GM12891 (cell line): ENCODE measurements at regions not wholly inside any gene's neighbourhood (a gene's known extent, or its start where the extent isn't known, plus 50 kb on each side); places are given as distances from the start of the nearest gene placed in this dataset.

Source experiments
- DNase-seq: peaks from one replicate; pipeline ENCODE4 v3.0.0; 2011; ENCODE audit warnings: low spot score; ENCODE audit not compliant: insufficient read length
- FAIRE-seq: peaks from 2 replicates; lab custom pipeline; 2011; peaks lifted over from hg19 to GRCh38; lab: Jason Lieb, UNC
- PAX5 ChIP-seq: IDR thresholded peaks from 2 replicates; pipeline ENCODE4 v1.6.1; 2011; ENCODE audit warnings: low read length, moderate library complexity, mild to moderate bottlenecking; ENCODE audit not compliant: insufficient read depth, severe bottlenecking
- POLR2A ChIP-seq: IDR thresholded peaks from 2 replicates; pipeline ENCODE4 v1.6.1; 2011; ENCODE audit warnings: low read depth, low read length, control low read depth
- POLR2AphosphoS5 ChIP-seq: IDR thresholded peaks from 2 replicates; pipeline ENCODE4 v1.6.1; 2011; ENCODE audit warnings: low read depth, low read length, control low read depth
- POU2F2 ChIP-seq: IDR thresholded peaks from 2 replicates; pipeline ENCODE4 v1.6.1; 2011; ENCODE audit warnings: low read depth, mild to moderate bottlenecking, control low read depth, low read length, moderate library complexity
- SPI1 ChIP-seq: IDR thresholded peaks from 2 replicates; pipeline ENCODE4 v1.6.1; 2011; ENCODE audit warnings: low read depth, low read length, control low read depth
- TAF1 ChIP-seq: IDR thresholded peaks from 2 replicates; pipeline ENCODE4 v1.6.1; 2011; ENCODE audit warnings: low read depth, low read length, control low read depth

DNA sequence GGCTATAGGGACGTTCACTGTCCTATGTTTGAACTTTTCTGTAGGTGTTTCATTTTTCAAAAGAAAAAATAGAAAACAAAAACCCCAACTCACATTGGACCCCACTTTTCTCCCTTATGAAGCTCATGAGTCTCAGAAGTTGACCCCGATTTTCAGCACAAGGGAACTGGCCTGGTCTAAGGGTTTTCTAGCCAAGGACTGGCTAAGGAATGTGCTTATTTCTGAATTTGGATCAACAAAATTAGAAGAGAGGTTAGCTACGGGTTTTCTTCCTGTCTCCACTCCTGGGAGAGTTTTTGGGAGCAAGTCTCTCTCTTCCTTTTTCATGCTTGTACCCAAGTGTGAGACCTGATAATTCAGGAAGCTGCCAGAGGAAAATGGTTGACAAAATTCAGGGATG, 453.2 kb downstream of the KLF12 start:
- FAIRE-seq (no peak), DNase-seq (no peak)
- TF ChIP-seq TAF1 (no peak), POLR2AphosphoS5 (no peak), PAX5 (no peak), SPI1 (no peak), POLR2A (no peak), POU2F2 (no peak)

DNA sequence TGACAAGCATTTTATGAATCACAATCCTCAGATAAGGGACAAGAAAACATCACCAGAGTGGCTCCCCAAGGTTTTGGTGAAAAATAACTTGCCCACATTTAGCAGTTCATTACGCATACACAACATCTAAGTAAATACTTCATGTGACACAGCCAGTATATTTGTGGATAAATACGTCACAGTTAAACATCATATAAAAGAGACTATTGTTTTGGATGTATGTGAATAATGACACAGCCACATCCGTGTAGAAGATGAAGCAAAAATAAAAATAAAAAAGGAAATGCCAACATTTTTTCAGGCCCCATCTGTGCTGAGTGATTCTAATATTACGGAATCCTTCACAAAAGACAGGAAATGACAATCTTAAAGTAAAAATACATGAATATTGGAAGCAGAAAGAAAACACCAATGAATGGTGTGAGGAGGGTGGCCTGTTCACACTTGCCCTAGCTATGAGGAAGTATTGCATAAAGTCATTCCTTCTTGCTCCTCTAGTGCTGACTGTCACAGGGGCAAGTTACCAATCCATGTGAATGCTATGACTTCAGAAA, 457.1 kb downstream of the KLF12 start:
- TF ChIP-seq PAX5 (no peak), POU2F2 (no peak), TAF1 (no peak), SPI1 (no peak), POLR2AphosphoS5 (no peak), POLR2A (no peak)
- FAIRE-seq (no peak), DNase-seq (no peak)

- FAIRE-seq (no peak), DNase-seq (no peak)
- no peak for TF ChIP-seq POU2F2
- no peak for TF ChIP-seq TAF1
- no peak for TF ChIP-seq POLR2A
- TF ChIP-seq PAX5 = no peak
- TF ChIP-seq SPI1 = no peak
- TF ChIP-seq POLR2AphosphoS5 = no peak
Observed at GRCh38 chr13:73676550-73677047, 457.6 kb downstream of the KLF12 start.

GRCh38 chr13:73675821-73676220, 458.4 kb downstream of the KLF12 start:
- FAIRE-seq (no peak), DNase-seq (no peak)
- no peak for TF ChIP-seq SPI1
- no peak for TF ChIP-seq PAX5
- TF ChIP-seq POLR2AphosphoS5 = no peak
- TF ChIP-seq POLR2A = no peak
- no peak for TF ChIP-seq TAF1

- no peak for FAIRE-seq
- TF ChIP-seq SPI1 (no peak), POU2F2 (no peak), POLR2AphosphoS5 (no peak), POLR2A (no peak), TAF1 (no peak), PAX5 (no peak)
Observed at GRCh38 chr13:73674570-73674969, 459.6 kb downstream of the KLF12 start.

DNA sequence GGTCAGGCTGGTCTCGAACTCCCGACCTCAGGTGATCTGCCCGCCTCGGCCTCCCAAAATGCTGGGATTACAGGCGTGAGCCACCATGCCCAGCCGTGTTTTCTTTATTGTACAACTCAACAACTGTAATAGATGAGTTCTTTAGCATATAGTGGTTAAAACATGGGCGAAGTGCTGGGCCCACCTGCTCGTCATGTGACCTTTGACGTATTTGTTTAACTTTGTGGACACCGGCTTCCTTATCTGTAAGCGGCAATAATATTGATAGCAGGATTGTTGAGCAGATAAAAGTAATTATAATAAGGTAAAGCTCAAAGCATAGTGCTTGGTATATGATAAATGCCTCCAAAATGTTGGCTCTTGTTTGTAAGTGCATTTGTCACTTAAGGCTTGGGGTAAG, 460.3 kb downstream of the KLF12 start:
- no peak for FAIRE-seq
- no peak for TF ChIP-seq TAF1
- TF ChIP-seq POLR2A = no peak
- no peak for TF ChIP-seq PAX5
- TF ChIP-seq SPI1 = no peak
- no peak for TF ChIP-seq POU2F2
- TF ChIP-seq POLR2AphosphoS5 = no peak

More at GRCh38 chr13:73674570-73674969, 459.6 kb downstream of the KLF12 start:
- DNase-seq = no peak

GRCh38 chr13:73672492-73672891, 461.7 kb downstream of the KLF12 start:
- DNase-seq = no peak
- no peak for FAIRE-seq
- TF ChIP-seq POLR2A (no peak), POU2F2 (no peak), TAF1 (no peak), POLR2AphosphoS5 (no peak), PAX5 (no peak), SPI1 (no peak)

More for the DNA sequence above, 460.3 kb downstream of the KLF12 start:
- no peak for DNase-seq

- DNase-seq (no peak), FAIRE-seq (no peak)
- no peak for TF ChIP-seq POU2F2
- TF ChIP-seq POLR2A = no peak
Observed at GRCh38 chr13:73671732-73672131, 462.5 kb downstream of the KLF12 start.

- no peak for DNase-seq
- TF ChIP-seq TAF1 (no peak), POU2F2 (no peak)
- FAIRE-seq = no peak
Observed at GRCh38 chr13:73671011-73671410, 463.2 kb downstream of the KLF12 start.

GRCh38 chr13:73667756-73668155, 466.4 kb downstream of the KLF12 start:
- no peak for DNase-seq
- no peak for FAIRE-seq
- TF ChIP-seq POLR2AphosphoS5 = no peak
- TF ChIP-seq TAF1 = no peak
- no peak for TF ChIP-seq SPI1
- TF ChIP-seq PAX5 = no peak
- TF ChIP-seq POLR2A = no peak
- no peak for TF ChIP-seq POU2F2
